ENCODE measurements at regions not wholly inside any gene's neighbourhood (a gene's known extent, or its start where the extent isn't known, plus 50 kb on each side); places are given as distances from the start of the nearest gene placed in this dataset.

GRCh38 chr6:127032971-127033370, 85.5 kb upstream of the RSPO3 start (continued):
- no peak for TF ChIP-seq MLLT1 (IDR thresholded peaks at IDR 0.05)

- CTCF ChIA-PET = no interaction called here
- ATAC-seq (no peak), DNase-seq (ENCODE audit: low read depth, low spot score) (no peak), FAIRE-seq (no peak)
- in situ Hi-C loops (cut with MboI) (no loop called here), intact Hi-C loops (cut with micrococcal nuclease; ENCODE audit: unreplicated experiment) (no loop called here)
- Histone ChIP-seq H3K27ac (ENCODE audit: control insufficient read depth, insufficient read depth) (no peak overlapping the region), H3K36me3 (ENCODE audit: control insufficient read depth in 2 of 2, insufficient read depth in 2 of 2, low read length in 1 of 2) (no peaks in the 10 kb centered on the region), H3K79me2 (ENCODE audit: control insufficient read depth, insufficient read depth, low read length) (no peaks in the 10 kb centered on the region), H3K4me3 (no peak overlapping the region), H3K4me2 (ENCODE audit: control insufficient read depth, insufficient read depth) (no peak overlapping the region), H2AFZ (ENCODE audit: control insufficient read depth, low read depth, low read length) (no peak overlapping the region), H3K9ac (ENCODE audit: control insufficient read depth, insufficient read depth, low read length) (no peak overlapping the region), H4K20me1 (ENCODE audit: control insufficient read depth, insufficient read depth) (no peaks in the 10 kb centered on the region), H3K27me3 (replicated peaks in 1 of 2; ENCODE audit: control insufficient read depth in 2 of 2, insufficient read depth in 2 of 2, low read length in 1 of 2) (no peaks in the 10 kb centered on the region; a peak in 1 of 4 replicates), H3K4me1 (ENCODE audit: control insufficient read depth, insufficient read depth, low read length) (no peaks in the 10 kb centered on the region), H3K9me3 (replicated peaks; ENCODE audit: control insufficient read depth, insufficient read depth, low read length) (no peaks in the 10 kb centered on the region)
- SMC1A ChIA-PET (ENCODE audit: uncharacterized antibody, unreplicated experiment) = interaction anchor here (0.7 to 1.1 kb wide), 2 partner anchors 48 to 466 kb away, joined by 3 read pairs; no protein-coding TSS in a partner anchor
- RAD21 ChIA-PET (ENCODE audit: unreplicated experiment) = interaction anchor here (0.6 kb wide), 1 partner anchor 27 kb away, joined by 3 read pairs; no protein-coding TSS in a partner anchor
- BruUV-seq (replicated peaks) = no TSS peak
- POLR2A ChIA-PET = no interaction called here
- TF ChIP-seq ZBTB40 (IDR thresholded peaks at IDR 0.05; ENCODE audit: borderline replicate concordance) (no peak), RELB (IDR thresholded peaks at IDR 0.05; ENCODE audit: low read depth) (no peak), ZNF384 (IDR thresholded peaks at IDR 0.05; ENCODE audit: borderline replicate concordance, low read depth, low read length) (no peak), ZZZ3 (IDR thresholded peaks at IDR 0.05; ENCODE audit: control insufficient read depth, insufficient read length, low read depth) (no peak), MTA2 (IDR thresholded peaks at IDR 0.05; ENCODE audit: low read depth) (no peak), MTA3 (IDR thresholded peaks at IDR 0.05; ENCODE audit: borderline replicate concordance, low read length) (no peak), SIN3A (IDR thresholded peaks at IDR 0.05; ENCODE audit: low read depth, low read length) (no peak), TCF7 (IDR thresholded peaks at IDR 0.05; ENCODE audit: borderline replicate concordance) (no peak), CBX3 (IDR thresholded peaks at IDR 0.05; ENCODE audit: borderline replicate concordance, low read depth) (no peak), MLLT1 (IDR thresholded peaks at IDR 0.05) (no peak)
Measured at GRCh38 chr6:127051571-127052260, 66.8 kb upstream of the RSPO3 start.

All from GM12878 (cell line).